Ishikawa (cell line): ENCODE measurements at regions not wholly inside any gene's neighbourhood (a gene's known extent, or its start where the extent isn't known, plus 50 kb on each side); places are given as distances from the start of the nearest gene placed in this dataset.

Experiments used
- EGR1 ChIP-seq: IDR thresholded peaks from 2 replicates; pipeline ENCODE4 v1.6.1; 2012
- EP300 ChIP-seq: IDR thresholded peaks from 2 replicates; pipeline ENCODE4 v1.6.1; 2012; ENCODE audit warnings: borderline replicate concordance
- FOXM1 ChIP-seq: IDR thresholded peaks from 2 replicates; pipeline ENCODE4 v1.6.1; 2012; ENCODE audit warnings: low read depth, borderline replicate concordance
- RAD21 ChIP-seq: IDR thresholded peaks from 2 replicates; pipeline ENCODE4 v1.6.1; 2012; ENCODE audit warnings: low read depth
- REST ChIP-seq: IDR thresholded peaks from 2 replicates; pipeline ENCODE4 v1.6.1; 2012; ENCODE audit warnings: low read depth, mild to moderate bottlenecking
- TAF1 ChIP-seq: IDR thresholded peaks from 2 replicates; pipeline ENCODE4 v1.6.1; 2012; ENCODE audit warnings: low read depth, mild to moderate bottlenecking
- TCF12 ChIP-seq: IDR thresholded peaks from 2 replicates; pipeline ENCODE4 v1.6.1; 2012; ENCODE audit warnings: low read depth
- TEAD4 ChIP-seq: IDR thresholded peaks from 2 replicates; pipeline ENCODE4 v1.6.1; 2012
- YY1 ChIP-seq: IDR thresholded peaks from 2 replicates; pipeline ENCODE4 v1.6.1; 2012; ENCODE audit warnings: low read depth
- TF ChIP-seq, protein P1 (sequence below): IDR thresholded peaks from 2 replicates; pipeline ENCODE4 v1.6.1; 2012
- TF ChIP-seq, protein P2 (sequence below): IDR thresholded peaks from 2 replicates; pipeline ENCODE4 v1.6.1; 2012

- TF ChIP-seq TEAD4 = no peak
- no peak for TF ChIP-seq EP300
- no peak for TF ChIP-seq TAF1
- no peak for TF ChIP-seq RAD21
- TF ChIP-seq, protein P1, sequence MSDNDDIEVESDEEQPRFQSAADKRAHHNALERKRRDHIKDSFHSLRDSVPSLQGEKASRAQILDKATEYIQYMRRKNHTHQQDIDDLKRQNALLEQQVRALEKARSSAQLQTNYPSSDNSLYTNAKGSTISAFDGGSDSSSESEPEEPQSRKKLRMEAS = no peak
- TF ChIP-seq, protein P2, sequence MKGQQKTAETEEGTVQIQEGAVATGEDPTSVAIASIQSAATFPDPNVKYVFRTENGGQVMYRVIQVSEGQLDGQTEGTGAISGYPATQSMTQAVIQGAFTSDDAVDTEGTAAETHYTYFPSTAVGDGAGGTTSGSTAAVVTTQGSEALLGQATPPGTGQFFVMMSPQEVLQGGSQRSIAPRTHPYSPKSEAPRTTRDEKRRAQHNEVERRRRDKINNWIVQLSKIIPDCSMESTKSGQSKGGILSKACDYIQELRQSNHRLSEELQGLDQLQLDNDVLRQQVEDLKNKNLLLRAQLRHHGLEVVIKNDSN = no peak
- no peak for TF ChIP-seq REST
- TF ChIP-seq TCF12 = no peak
- no peak for TF ChIP-seq YY1
- no peak for TF ChIP-seq FOXM1
- no peak for TF ChIP-seq EGR1
These were observed 216.4 kb downstream of the DLEU7 start for GRCh38 chr13:50627111-50627510.
